ENCODE measurements at regions not wholly inside any gene's neighbourhood (a gene's known extent, or its start where the extent isn't known, plus 50 kb on each side); places are given as distances from the start of the nearest gene placed in this dataset.

DNA sequence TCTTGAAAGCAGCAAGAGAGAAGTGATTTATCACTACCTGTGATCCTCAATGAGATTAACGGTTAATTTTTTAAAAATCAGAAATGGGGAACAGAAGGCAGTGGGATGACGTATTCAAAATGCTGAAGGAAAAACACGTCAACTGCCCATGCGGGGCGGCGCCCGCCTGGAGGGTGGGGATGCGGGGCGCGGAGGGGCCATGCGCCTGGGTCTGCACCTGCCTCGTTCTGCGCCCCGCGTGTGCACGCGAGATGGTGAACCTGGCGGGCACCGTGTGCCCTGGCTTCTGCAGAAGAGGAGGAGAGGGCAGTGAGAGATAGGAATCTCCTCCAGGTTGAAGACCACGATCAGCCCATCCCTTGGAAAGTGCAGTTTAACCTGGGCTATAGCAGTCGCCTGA, 79.3 kb upstream of the ZNF32 start:
- peaks cover 4% of the 10 kb centered on the region for H3K36me3 Mint-ChIP-seq (ENCODE audit: low read depth)
- POLR2A ChIA-PET: no interaction called here

DNA sequence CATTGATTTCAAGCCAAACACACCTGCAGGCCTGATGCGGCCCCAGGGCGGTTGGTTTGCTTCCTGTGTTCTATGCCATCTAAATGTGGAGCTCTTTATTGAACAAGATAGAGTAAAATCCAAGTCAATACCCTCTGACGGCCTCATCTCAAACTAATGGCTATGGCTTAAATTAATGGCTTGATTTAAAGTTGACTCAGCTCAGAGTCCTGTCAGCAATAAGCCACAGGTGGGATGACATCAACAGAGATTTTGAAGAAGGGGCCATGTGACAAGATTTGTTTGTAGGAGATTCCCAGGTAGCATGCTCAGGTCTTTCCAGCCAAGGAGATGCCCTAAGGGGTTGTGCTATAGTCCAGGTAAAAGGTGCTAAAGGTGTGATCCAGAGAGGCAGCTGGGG, 66.7 kb upstream of the ZNF32 start:
- ChIA-PET POLR2A (interaction anchor here (0.6 kb wide), 1 partner anchor 205 kb away, joined by 3 read pairs; no protein-coding TSS in a partner anchor), CTCF (no interaction called here)
- Mint-ChIP-seq H3K27me3 (ENCODE audit: low read depth) (peaks cover 21% of the 10 kb centered on the region), H3K4me1 (ENCODE audit: low read depth) (no peaks in the 10 kb centered on the region), H3K9me3 (ENCODE audit: insufficient read depth) (no peaks in the 10 kb centered on the region), H3K36me3 (ENCODE audit: low read depth) (no peaks in the 10 kb centered on the region), H3K27ac (no peak overlapping the region), H3K4me3 (no peak overlapping the region)
- DNase-seq (no peak), ATAC-seq (no peak)

More for the DNA sequence above, 79.3 kb upstream of the ZNF32 start:
- Mint-ChIP-seq H3K27ac (no peak overlapping the region), H3K27me3 (ENCODE audit: low read depth) (peaks cover 18% of the 10 kb centered on the region), H3K9me3 (ENCODE audit: insufficient read depth) (peaks cover 36% of the 10 kb centered on the region), H3K4me3 (no peak overlapping the region), H3K4me1 (ENCODE audit: low read depth) (peaks cover 2% of the 10 kb centered on the region)
- CTCF ChIA-PET: no interaction called here
- DNase-seq: no peak
- ATAC-seq: no peak

DNA sequence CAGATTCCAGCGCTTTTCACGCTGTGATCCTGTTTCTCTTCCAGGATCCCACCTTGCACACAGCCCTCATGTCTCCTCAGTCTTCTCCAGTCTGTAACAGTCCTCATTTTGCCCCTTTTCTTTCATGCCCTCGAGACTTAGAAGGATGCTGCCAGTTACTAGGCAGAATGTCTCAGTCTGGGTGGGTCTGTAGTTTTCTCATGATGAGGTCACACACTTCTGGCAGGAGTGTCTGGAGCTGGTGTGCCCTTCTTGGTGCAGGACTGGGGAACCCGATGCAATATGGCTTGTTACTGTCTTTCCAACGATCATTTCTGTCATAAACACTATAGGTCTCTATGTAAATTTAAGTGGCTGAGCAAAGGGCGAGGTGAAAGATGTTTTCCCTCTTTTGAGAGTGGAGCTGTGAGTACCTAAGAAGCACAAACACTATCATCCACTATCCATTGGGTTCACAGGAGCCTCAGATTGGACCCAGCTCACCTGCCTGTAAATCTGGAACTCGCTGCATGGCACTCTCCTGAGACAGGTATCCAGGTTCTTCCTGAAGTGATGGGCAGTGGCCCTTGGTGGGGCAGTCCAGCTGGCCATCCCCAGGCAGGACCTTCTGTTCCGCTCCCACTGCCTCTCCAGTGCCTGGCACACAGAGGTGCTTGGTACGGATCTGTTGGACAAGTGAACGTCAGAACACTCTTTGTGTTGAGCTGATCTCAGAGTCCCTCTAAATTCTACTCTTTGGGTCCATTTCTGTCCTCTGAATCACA, 64.3 kb upstream of the ZNF32 start:
- ATAC-seq (no peak), DNase-seq (no peak)
- H3K27ac Mint-ChIP-seq: no peak overlapping the region
- ChIA-PET POLR2A (no interaction called here), CTCF (no interaction called here)
- no peaks in the 10 kb centered on the region for H3K36me3 Mint-ChIP-seq (ENCODE audit: low read depth)
- no peak overlapping the region for H3K4me3 Mint-ChIP-seq
- no peaks in the 10 kb centered on the region for H3K4me1 Mint-ChIP-seq (ENCODE audit: low read depth)
- no peaks in the 10 kb centered on the region for H3K9me3 Mint-ChIP-seq (ENCODE audit: insufficient read depth)
- H3K27me3 Mint-ChIP-seq (ENCODE audit: low read depth): peaks cover 7% of the 10 kb centered on the region

DNA sequence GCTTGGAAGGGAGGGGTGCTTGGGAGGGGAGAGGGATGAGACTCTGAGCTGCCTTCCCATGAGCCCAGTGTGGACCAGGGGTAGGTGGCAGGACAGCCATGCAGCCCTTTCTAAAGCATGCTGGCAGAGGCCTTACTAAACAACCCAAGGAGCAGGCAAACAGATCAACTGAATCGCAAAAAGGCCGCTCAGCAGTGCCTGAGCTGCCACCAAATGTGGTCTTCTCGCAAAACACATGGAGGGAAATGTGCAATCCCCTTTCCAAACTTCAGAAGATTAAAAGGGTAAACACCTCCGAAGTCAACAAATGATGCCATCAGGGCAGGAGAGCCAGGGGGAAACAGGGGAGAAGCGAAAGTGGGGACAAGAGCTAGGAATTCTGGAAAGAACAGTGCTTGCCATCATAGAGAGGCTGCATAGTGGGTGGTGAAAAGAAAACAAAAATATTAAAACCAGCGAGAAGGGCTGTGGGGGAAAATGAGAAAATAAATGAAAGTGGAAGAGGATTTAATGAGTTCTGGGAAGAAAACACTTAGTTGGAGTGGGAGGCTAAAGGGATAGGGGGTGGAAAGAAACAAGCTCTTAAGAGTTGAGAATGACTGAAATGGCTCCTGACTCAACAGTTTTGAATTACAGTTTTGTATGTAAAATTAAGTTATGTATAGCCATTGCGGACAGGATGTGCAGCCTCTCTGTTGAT, 62.2 kb upstream of the ZNF32 start:
- CTCF ChIA-PET: no interaction called here
- no peak overlapping the region for H3K27ac Mint-ChIP-seq
- POLR2A ChIA-PET: no interaction called here
- no peak overlapping the region for H3K4me3 Mint-ChIP-seq
- ATAC-seq (no peak), DNase-seq (no peak)
- H3K36me3 Mint-ChIP-seq (ENCODE audit: low read depth): no peaks in the 10 kb centered on the region
- H3K9me3 Mint-ChIP-seq (ENCODE audit: insufficient read depth): no peaks in the 10 kb centered on the region
- H3K4me1 Mint-ChIP-seq (ENCODE audit: low read depth): no peaks in the 10 kb centered on the region
- H3K27me3 Mint-ChIP-seq (ENCODE audit: low read depth): peaks cover 3% of the 10 kb centered on the region

DNA sequence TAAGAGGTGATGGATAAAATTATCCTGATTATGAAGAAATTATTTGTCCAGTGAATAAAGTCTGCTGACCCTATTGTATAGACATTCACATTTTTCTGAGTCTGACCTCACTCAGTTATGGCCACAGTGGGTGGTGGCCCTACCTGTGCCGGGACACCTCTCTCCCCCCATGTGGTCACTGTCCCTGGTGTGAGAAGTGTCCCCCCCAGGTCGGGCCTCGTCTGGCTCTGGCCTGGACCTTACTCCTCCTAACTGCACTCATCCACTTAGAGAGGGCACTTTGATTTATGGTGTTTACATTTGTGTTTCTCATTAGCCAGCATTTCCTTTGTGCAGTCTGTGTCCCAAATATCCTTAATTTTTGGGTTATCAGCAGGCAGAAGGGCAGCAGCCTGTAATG, 59.6 kb upstream of the ZNF32 start:
- Mint-ChIP-seq H3K36me3 (ENCODE audit: low read depth) (no peaks in the 10 kb centered on the region), H3K9me3 (ENCODE audit: insufficient read depth) (no peaks in the 10 kb centered on the region), H3K27me3 (ENCODE audit: low read depth) (peaks cover 3% of the 10 kb centered on the region), H3K4me1 (ENCODE audit: low read depth) (no peaks in the 10 kb centered on the region), H3K27ac (no peak overlapping the region), H3K4me3 (no peak overlapping the region)
- CTCF ChIA-PET: no interaction called here
- DNase-seq (no peak), ATAC-seq (no peak)
- POLR2A ChIA-PET: no interaction called here

DNA sequence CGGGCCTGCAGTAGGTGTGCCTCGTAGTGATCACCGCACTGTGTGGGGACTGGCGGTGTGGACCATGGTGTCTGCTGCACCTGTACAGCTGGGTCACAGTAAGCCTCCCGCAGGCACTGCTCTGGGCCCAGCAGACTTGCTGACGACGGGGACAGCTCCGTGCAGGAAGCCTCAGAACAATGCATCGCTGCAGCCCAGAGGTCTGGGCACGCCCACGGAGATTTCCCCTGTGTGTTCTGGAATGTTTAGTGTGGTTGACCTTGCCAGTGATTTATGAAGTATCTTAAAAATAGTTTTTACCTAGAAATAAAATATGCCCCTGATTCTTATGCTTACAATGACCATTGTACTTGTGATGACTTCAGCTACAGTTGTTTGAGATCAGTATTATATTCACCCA, 59.1 kb upstream of the ZNF32 start:
- H3K9me3 Mint-ChIP-seq (ENCODE audit: insufficient read depth): no peaks in the 10 kb centered on the region
- ATAC-seq: no peak
- no peaks in the 10 kb centered on the region for H3K4me1 Mint-ChIP-seq (ENCODE audit: low read depth)
- CTCF ChIA-PET: no interaction called here
- POLR2A ChIA-PET: no interaction called here
- H3K36me3 Mint-ChIP-seq (ENCODE audit: low read depth): no peaks in the 10 kb centered on the region
- DNase-seq: no peak
- no peak overlapping the region for H3K4me3 Mint-ChIP-seq
- peaks cover 3% of the 10 kb centered on the region for H3K27me3 Mint-ChIP-seq (ENCODE audit: low read depth)
- no peak overlapping the region for H3K27ac Mint-ChIP-seq

DNA sequence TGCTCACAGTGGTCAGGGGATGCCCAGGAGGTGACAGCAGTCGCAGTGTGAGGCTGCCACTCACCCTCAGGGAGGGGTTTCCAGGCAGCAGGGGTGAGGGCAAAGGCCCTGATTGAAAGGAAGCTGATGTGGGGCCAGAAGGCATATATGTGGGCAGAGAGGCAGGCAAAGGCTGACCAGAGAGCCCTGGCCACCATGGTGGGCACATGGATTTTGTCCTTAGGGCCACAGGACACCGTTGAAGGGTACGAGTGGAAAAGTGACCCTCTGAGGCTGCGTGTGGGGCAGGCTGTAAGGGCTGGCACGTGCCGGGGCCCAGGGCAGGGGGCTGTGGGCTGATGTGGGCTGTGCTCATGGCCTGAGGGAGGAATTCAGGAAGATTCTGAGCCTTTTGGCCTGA, 57.5 kb upstream of the ZNF32 start:
- ChIA-PET POLR2A (no interaction called here), CTCF (no interaction called here)
- no peak for ATAC-seq
- H3K27ac Mint-ChIP-seq: no peak overlapping the region
- H3K9me3 Mint-ChIP-seq (ENCODE audit: insufficient read depth): no peaks in the 10 kb centered on the region
- no peaks in the 10 kb centered on the region for H3K4me1 Mint-ChIP-seq (ENCODE audit: low read depth)
- peaks cover 3% of the 10 kb centered on the region for H3K27me3 Mint-ChIP-seq (ENCODE audit: low read depth)
- H3K36me3 Mint-ChIP-seq (ENCODE audit: low read depth): no peaks in the 10 kb centered on the region
- DNase-seq: no peak
- H3K4me3 Mint-ChIP-seq: no peak overlapping the region

DNA sequence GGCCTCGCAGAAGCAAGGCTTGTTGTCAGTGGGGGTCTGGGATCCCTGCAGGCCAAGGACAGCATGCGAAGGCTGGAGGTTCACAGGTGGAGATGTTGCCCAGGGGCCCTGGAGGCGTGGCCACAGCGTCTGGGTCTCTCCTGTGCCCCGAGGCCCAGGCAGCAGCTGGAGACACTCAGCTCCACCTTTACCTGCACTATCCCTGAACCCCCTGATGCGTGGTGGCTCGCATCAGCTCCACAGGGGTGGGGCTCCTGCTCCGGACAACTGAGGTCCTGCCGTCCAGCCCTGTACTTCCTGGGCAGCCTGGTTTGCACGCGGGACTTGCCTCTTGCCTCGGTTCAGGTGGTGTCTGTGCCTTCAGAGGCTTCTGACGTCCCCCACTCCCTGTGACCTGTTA, 54.6 kb upstream of the ZNF32 start:
- Mint-ChIP-seq H3K36me3 (ENCODE audit: low read depth) (no peaks in the 10 kb centered on the region), H3K9me3 (ENCODE audit: insufficient read depth) (no peaks in the 10 kb centered on the region), H3K27ac (no peak overlapping the region), H3K4me3 (no peak overlapping the region), H3K4me1 (ENCODE audit: low read depth) (peaks cover 3% of the 10 kb centered on the region), H3K27me3 (ENCODE audit: low read depth) (no peaks in the 10 kb centered on the region)
- no peak for ATAC-seq
- DNase-seq: no peak
- POLR2A ChIA-PET: no interaction called here
- CTCF ChIA-PET: no interaction called here

DNA sequence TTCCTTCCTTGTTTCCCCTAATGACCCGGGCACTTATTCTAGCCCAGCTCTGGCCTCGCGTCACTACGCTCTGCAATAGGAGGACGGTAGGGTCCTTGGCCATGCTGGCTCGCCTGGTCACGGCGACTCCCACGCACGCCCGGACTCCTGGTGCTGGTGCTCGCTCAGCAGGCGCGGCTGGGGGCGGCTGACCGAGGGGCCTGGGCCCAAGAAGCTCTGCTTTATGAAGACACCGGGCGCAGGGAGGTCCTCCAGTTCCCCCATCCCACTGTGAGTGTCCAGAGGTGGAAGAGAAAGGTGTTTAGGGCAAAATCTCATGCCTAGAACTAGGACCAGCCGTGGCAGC, 54.2 kb upstream of the ZNF32 start:
- ATAC-seq: no peak
- DNase-seq: no peak
- no peak overlapping the region for H3K27ac Mint-ChIP-seq
- no peaks in the 10 kb centered on the region for H3K36me3 Mint-ChIP-seq (ENCODE audit: low read depth)
- peaks cover 6% of the 10 kb centered on the region for H3K4me1 Mint-ChIP-seq (ENCODE audit: low read depth)
- no peaks in the 10 kb centered on the region for H3K9me3 Mint-ChIP-seq (ENCODE audit: insufficient read depth)
- POLR2A ChIA-PET: no interaction called here
- CTCF ChIA-PET: no interaction called here
- no peak overlapping the region for H3K4me3 Mint-ChIP-seq
- no peaks in the 10 kb centered on the region for H3K27me3 Mint-ChIP-seq (ENCODE audit: low read depth)

DNA sequence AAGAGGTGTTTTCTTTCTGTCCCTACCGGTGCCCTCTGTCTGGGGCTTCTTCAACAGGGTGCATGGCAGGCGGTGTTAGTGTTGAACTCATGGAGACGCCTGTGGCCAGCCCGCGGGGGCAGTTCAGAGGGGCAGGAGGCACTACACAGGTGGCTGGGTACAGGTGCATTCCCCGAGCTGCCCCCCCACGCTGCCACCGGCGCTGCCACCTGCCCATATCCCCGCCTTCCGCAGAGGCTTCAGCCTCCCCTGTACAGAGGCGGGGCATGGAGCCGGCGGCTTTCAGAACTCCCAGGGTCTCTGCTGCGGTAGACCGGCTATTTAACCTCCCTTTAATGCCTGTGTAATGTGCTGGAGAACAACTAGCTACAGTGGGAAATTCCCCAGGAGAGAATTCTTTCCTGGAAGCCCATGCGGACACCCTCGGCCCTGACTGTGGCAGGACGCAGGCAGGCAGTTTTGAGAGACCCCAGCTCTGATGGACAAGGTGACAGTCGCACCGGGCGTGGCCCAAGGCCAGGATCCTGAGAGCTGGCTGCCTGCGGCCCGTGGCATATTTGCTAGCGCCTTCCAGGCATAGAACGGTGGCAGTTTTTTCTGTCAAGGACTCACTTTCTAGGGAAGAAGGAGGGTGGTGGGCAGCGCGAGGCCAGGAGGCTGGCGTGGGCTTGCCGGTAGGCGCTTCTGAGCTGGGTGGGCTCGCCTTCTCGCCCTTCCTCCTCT, 53.7 kb upstream of the ZNF32 start:
- H3K9me3 Mint-ChIP-seq (ENCODE audit: insufficient read depth): no peaks in the 10 kb centered on the region
- H3K27ac Mint-ChIP-seq: no peak overlapping the region
- no peaks in the 10 kb centered on the region for H3K27me3 Mint-ChIP-seq (ENCODE audit: low read depth)
- H3K36me3 Mint-ChIP-seq (ENCODE audit: low read depth): no peaks in the 10 kb centered on the region
- no peak overlapping the region for H3K4me3 Mint-ChIP-seq
- DNase-seq: no peak
- no peak for ATAC-seq
- peaks cover 6% of the 10 kb centered on the region for H3K4me1 Mint-ChIP-seq (ENCODE audit: low read depth)
- POLR2A ChIA-PET: no interaction called here
- CTCF ChIA-PET: no interaction called here

DNA sequence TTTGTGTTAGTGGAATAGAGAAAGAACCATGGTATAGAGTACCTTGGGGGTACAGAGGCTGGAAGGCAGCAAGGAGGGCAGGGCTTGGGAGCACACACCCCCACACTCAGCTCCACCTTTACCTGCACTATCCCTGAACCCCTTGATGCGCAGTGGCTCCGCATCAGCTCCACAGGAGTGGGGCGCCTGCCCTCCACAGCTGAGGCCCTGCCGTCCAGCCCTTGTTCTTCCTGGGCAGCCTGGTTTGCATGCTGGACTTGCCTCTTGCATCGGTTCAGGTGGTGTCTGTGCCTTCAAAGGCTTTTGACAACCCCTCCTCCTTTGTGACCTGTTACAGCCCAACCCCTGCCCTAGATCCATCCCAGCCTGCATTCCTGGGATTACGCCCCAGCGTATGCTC, 52.6 kb upstream of the ZNF32 start:
- no peak for ATAC-seq
- H3K36me3 Mint-ChIP-seq (ENCODE audit: low read depth): no peaks in the 10 kb centered on the region
- no peaks in the 10 kb centered on the region for H3K9me3 Mint-ChIP-seq (ENCODE audit: insufficient read depth)
- peaks cover 6% of the 10 kb centered on the region for H3K4me1 Mint-ChIP-seq (ENCODE audit: low read depth)
- POLR2A ChIA-PET: no interaction called here
- H3K4me3 Mint-ChIP-seq: no peak overlapping the region
- CTCF ChIA-PET: no interaction called here
- no peak overlapping the region for H3K27ac Mint-ChIP-seq
- no peak for DNase-seq
- no peaks in the 10 kb centered on the region for H3K27me3 Mint-ChIP-seq (ENCODE audit: low read depth)

DNA sequence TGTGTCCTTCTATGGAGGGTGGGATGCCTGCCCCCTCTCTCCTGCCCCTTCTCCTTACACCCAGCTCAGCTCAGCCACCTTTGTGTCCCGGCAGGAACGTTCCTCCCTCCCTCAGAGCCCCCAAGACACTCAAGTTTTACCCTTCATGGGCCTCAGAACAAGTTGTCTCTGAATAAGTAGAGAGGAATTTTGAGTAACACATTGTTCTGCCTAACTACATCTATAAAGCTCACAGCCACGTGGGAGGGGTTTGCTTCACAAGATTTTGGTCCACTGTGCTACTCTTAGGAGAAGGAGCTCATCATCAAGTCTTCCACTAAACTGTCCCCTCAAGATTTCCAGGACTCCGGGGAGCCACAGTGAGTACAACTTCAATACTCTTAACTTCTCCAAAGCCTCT, 51.6 kb upstream of the ZNF32 start:
- H3K27me3 Mint-ChIP-seq (ENCODE audit: low read depth): no peaks in the 10 kb centered on the region
- H3K9me3 Mint-ChIP-seq (ENCODE audit: insufficient read depth): no peaks in the 10 kb centered on the region
- no peak for ATAC-seq
- no peak overlapping the region for H3K4me3 Mint-ChIP-seq
- ChIA-PET POLR2A (no interaction called here), CTCF (interaction anchor here (0.6 kb wide), 1 partner anchor 10 kb away, joined by 4 read pairs; no protein-coding TSS in a partner anchor)
- H3K4me1 Mint-ChIP-seq (ENCODE audit: low read depth): peaks cover 6% of the 10 kb centered on the region
- no peak for DNase-seq
- H3K36me3 Mint-ChIP-seq (ENCODE audit: low read depth): no peaks in the 10 kb centered on the region
- H3K27ac Mint-ChIP-seq: no peak overlapping the region

Data from activated CD8-positive, alpha-beta T cell treated with anti-CD3 and anti-CD28 coated beads, Interleukin-2, amount 10 ng/mL, durations not matched to agents 7 days and 5 days (primary cell).